DMS153 (cell line): ENCODE measurements at regions not wholly inside any gene's neighbourhood (a gene's known extent, or its start where the extent isn't known, plus 50 kb on each side); places are given as distances from the start of the nearest gene placed in this dataset.

Experiments
- DNase-seq: peaks from one replicate; lab custom pipeline; 2025; lab: John Stamatoyannopoulos, UW

GRCh38 chr10:83663918-83664317 is 475.4 kb upstream of the GHITM start:
- DNase-seq, result no peak

GRCh38 chr10:83666762-83667161 is 472.5 kb upstream of the GHITM start:
- no peak for DNase-seq

- DNase-seq, result no peak
Observed at GRCh38 chr10:83667594-83667993, 471.7 kb upstream of the GHITM start.

GRCh38 chr10:83673316-83673715 is 466.0 kb upstream of the GHITM start:
- DNase-seq, result no peak

- DNase-seq, result no peak
Observed at GRCh38 chr10:83677795-83678194, 461.5 kb upstream of the GHITM start.

GRCh38 chr10:83678850-83679249 is 460.5 kb upstream of the GHITM start:
- DNase-seq, result no peak

GRCh38 chr10:83680470-83680891 is 458.8 kb upstream of the GHITM start:
- no peak for DNase-seq

- no peak for DNase-seq
Observed at GRCh38 chr10:83682414-83682813, 456.9 kb upstream of the GHITM start.

GRCh38 chr10:83685458-83685857 is 453.9 kb upstream of the GHITM start:
- DNase-seq, result no peak

GRCh38 chr10:83691791-83692596 is 447.3 kb upstream of the GHITM start:
- no peak for DNase-seq

- DNase-seq, result no peak
Observed at GRCh38 chr10:83698899-83699298, 440.4 kb upstream of the GHITM start.

GRCh38 chr10:83701799-83702198 is 437.5 kb upstream of the GHITM start:
- no peak for DNase-seq

GRCh38 chr10:83702731-83703130 is 436.6 kb upstream of the GHITM start:
- DNase-seq, result no peak

- DNase-seq, result no peak
Observed at GRCh38 chr10:83706120-83706519, 433.2 kb upstream of the GHITM start.

- DNase-seq, result no peak
Observed at GRCh38 chr10:83706952-83707582, 432.2 kb upstream of the GHITM start.

- no peak for DNase-seq
Observed at GRCh38 chr10:83713423-83713822, 425.9 kb upstream of the GHITM start.

- no peak for DNase-seq
Observed at GRCh38 chr10:83723080-83723479, 416.2 kb upstream of the GHITM start.

GRCh38 chr10:83724471-83725241 is 414.7 kb upstream of the GHITM start:
- no peak for DNase-seq

- no peak for DNase-seq
Observed at GRCh38 chr10:83725567-83725966, 413.7 kb upstream of the GHITM start.

GRCh38 chr10:83734278-83734677 is 405.0 kb upstream of the GHITM start:
- no peak for DNase-seq

GRCh38 chr10:83736008-83736407 is 403.3 kb upstream of the GHITM start:
- DNase-seq, result no peak

GRCh38 chr10:83750604-83751003 is 388.7 kb upstream of the GHITM start:
- no peak for DNase-seq

- no peak for DNase-seq
Observed at GRCh38 chr10:83753490-83753889, 385.8 kb upstream of the GHITM start.
